Frontal cortex (tissue), 3 donors: ENCODE measurements at regions not wholly inside any gene's neighbourhood (a gene's known extent, or its start where the extent isn't known, plus 50 kb on each side); places are given as distances from the start of the nearest gene placed in this dataset.
A peak's percentile ranks its signal among the peaks of the same experiment; 100 is the strongest.
"Not testable (repeated sequence)": the region's sequence is repeated elsewhere in the genome, so short reads cannot be mapped to it uniquely, and the experiment has no call there.

ENCODE experiments used
- DNase-seq, 2 donors: peaks; one replicate each; pipeline ENCODE4 v3.0.0; 2012; ENCODE audit warnings: low spot score in 2 of 2
- FAIRE-seq: peaks from 2 replicates; lab custom pipeline; 2012; peaks lifted over from hg19 to GRCh38; lab: Jason Lieb, UNC
- donor health status: control.
- donor health status: control.
- donor health status: control.

DNA sequence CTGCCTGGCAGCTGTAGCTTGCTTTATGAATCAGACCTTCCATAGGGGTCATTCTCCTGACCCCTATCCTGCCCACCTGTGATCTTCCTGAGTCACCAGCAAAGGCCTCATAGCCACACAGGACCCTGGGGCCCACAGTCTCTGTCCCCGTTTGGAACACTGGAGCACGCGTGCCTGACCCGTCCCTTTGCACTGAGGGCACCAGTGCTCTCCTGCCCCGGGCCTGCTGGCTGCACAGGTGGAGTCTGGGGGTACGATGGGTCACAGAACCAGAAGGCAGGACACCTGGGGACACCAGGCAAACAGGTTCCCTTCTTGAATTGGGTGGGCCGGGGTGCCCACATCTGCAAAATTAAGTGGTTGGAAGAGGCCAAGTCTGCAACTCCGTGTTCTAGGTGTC lies 97.2 kb downstream of the CPZ start:
- DNase-seq (no peak), FAIRE-seq (no peak)

DNA sequence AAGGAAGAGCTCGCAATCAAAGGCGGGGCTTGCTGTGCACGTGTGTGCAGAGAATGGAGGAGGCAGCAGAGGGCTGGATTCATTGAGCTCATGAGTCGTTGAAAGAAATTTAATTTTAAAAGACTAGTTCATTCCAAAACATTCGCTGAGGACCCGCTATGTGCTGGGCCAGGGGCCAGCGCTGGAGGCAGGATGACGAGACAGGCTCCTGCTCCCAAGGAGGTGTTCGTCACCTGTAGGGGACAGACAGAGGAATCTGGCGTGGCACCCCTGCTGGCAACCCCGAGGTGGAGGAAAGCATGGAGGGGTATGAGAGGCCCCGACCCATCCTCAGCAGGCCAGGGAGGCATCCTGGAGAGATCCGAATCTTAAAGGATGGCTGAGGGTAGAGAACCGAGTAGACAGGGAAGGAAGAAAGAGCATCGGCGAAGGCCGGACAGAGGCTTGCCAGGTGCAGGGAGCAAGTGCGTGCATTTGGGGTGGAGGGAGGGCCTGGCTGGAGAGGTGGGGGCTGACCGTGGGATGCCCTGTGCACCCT lies 96.4 kb downstream of the CPZ start:
- FAIRE-seq = no peak
- no peak for DNase-seq

DNA sequence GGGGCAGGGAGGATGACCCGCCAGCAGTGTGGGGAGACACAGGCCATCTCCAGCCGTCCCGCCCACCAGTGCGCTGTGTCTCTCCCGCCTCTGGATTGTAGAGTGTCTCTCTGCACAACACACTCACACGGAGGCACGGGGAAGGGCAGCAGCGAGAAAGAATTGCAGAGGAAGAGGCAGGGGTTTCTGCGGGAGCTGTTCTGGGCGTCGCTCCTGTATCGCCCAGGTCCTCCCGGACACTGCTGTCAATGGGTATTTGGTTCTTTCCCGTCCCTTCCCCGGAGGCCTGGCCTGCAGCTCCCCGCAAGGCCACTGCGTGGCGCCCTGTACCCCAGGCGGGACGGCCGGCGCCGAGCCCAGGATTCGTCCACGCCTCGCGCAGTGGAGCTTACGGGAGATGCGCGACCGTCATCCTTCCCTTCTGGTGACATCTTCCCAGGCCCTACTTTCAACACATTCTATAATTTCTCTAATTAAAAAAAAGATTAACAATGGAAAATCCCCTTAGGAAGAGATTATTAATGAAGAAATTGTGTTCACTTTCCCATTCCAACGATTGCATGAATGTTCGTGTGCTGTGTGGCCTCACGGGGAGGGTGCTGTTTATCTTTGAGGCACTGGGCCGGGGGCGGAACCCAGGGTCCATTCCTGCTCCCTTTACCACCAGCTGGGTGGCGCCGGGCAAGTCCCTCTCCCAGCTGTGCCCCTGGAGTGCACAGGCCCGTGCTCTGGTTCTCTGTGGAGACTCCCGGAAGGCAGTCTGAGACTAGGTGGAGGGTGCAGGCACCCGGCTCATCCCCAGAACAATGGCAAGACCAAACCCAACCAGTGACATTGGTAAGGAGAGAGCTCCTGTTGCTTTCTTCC lies 95.7 kb downstream of the CPZ start:
- DNase-seq (peak in 1 of 2 donors; percentile 69), FAIRE-seq (no peak)

DNA sequence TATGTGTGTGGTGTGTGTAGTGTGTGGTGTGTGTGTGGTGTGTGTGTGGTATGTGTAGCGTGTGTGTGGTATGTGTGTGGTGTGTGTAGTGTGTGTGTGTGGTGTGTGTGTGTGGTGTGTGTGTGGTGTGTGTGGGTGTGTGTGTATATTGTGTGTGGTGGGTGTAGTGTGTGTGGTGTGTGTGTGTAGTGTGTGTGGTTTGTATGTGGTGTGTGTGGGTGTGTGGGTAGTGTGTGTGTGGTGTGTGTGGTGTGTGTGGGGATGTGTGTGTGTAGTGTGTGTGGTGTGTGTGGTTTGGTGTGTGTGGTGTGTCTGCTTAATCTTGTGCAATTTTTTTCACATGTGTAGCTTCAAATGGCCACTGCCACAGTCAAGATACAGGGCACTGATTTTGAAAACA lies 94.5 kb downstream of the CPZ start:
- DNase-seq (no peak), FAIRE-seq (no peak)

DNA sequence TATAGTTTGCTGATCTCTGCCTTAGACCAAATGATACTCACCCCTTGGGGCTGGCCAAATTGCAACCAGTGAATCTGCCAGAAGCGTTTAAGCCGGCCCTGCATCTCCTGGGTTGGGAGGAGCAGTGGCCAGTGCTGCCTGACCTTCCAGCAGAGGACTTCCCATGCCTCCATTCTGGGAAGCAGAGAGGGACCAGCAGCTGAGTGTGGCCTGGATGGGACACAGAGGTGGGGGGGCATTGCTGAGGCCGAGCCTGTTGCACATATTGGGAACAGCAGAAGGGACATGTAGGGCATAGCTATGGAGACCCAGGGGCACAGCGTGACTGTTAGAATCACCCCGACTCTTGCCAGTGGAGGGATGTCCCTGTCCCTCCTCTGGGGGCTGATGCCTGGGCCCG lies 93.3 kb downstream of the CPZ start:
- DNase-seq (no peak), FAIRE-seq (no peak)

DNA sequence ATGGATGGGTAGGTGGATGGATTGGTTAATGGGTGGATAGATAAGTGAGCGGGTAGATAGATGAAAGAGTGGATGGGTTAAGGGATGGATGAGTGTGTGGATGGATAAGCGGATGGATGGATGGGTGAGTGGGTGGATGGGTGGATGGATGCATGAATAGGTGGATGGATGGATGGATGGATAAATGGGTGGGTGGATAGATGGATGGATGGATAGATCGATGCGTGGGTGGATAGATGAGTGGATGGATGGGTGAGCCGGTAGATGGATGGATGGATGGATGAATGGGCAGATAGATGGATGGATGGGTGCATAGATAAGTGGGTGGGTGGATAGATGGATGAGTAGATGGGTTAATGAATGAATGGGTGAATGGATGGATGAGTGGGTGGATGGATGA lies 90.9 kb downstream of the CPZ start:
- no peak for FAIRE-seq
- no peak for DNase-seq

DNA sequence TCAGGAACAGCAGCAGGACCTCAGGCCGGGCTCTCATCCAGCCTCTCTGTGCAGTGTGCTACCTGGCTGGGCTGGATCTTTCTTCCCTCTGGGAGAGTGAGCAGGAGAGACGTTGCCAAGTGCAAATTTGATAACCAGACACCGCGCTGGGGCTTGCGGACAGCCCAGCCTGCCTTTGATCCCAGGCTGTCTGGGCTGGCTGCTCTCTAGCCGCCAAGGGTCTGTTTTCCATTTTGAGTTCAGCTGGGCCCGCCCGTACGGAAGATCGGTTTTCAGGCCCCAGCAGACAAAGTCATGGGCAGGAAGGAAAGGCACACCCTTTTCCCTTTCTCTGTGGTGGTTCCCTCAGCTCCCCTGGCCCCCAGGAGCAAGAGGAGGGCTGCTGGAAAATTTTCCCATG lies 90.2 kb downstream of the CPZ start:
- FAIRE-seq = no peak

DNA sequence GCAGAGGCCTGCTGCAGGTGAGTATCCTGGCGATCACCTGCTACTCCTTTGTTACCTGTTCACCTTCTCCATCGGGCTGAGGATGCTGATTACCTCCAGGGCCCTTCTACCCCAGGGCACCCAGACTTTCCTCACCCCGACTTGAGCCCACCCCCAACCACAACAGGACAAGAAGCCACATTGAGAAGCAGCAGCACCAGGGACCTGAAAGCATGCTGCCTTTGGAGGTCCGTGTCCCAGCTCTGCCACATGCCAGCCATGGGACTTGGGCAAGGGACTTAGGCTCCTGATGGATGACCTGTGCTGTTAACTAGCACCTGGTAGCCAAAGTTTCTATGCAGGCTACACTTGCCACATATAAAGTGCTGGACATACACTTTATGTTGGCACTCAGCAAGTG lies 89.7 kb downstream of the CPZ start:
- FAIRE-seq (no peak), DNase-seq (no peak)

More for the DNA sequence above, 90.2 kb downstream of the CPZ start:
- DNase-seq = no peak

DNA sequence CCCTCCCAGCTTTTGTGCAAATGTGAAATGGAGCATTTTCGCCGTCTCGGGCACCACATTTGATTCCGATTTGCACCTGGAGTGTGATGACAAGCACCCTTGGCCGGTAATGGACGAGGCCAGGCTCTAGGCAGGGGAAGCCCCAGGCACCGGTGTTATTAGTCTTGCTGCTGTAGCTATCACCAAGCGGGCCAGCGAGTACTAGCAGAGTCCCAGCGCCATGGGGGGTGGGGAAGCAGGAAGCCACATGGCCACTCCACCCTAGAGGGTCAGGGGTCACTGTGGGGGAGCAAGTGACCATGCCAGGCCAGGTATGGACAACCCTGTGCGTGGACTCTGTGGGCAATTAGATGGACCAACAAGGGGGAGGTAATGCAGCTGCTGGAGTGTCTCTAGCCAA lies 88.8 kb downstream of the CPZ start:
- no peak for FAIRE-seq
- no peak for DNase-seq

DNA sequence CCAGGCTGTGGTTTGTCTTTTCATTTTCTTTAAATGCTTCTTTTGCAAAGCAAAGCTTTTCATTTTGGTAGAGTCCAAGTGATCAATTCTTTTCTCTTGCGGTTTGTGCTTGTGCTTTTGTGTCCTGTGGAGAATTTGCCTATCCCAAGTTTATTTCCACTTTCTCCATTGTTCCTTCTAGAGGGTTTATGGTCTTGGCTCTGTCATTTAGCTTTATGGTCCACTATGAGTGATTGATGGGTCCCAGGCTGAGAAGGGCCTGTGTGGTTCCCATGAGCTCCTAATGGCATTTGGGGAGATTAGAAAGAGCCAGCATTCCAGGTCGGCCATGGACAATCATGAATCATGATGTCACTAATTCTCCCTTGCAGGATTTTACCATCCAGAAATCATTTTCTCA lies 86.5 kb downstream of the CPZ start:
- DNase-seq (no peak), FAIRE-seq (no peak)

DNA sequence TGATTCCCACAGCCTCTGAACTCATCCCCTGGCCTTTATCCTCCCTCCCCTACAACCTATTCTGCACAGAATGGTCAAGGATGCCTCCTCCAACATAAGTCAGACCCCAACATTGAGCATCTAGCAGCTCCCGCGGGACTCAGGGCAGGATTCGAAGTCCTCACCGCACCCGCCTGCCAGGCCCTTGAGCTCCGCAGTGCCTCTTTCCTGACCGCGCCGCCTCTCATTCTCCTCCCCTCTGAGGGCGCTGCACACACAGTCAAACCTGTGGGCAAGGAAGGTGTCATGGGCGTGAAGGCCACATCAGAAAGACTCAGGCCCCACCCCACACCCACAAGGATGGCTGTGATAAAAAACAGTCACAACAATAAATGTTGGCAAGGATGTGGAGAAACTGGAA lies 84.1 kb downstream of the CPZ start:
- DNase-seq (no peak), FAIRE-seq (no peak)

DNA sequence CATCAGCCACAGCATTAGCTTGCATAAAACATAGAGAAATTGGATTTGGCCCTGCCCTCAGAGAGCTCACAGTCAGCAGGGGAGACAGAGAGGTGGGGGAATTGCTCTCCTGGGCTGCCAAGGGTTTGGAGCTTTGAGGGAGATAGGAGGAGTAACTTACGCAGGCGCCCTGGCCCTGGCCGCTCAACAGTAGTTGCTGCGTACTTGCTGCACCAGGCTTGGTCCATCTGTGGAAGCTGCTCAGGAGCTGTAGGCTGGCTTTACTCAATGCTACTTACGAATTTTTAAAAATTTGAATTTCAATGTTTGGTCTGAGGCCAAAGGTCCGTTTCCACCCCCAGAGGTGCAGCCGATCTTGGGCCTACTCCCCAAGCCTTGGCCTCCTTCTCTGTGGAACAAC lies 83.3 kb downstream of the CPZ start:
- DNase-seq (no peak), FAIRE-seq (no peak)

DNA sequence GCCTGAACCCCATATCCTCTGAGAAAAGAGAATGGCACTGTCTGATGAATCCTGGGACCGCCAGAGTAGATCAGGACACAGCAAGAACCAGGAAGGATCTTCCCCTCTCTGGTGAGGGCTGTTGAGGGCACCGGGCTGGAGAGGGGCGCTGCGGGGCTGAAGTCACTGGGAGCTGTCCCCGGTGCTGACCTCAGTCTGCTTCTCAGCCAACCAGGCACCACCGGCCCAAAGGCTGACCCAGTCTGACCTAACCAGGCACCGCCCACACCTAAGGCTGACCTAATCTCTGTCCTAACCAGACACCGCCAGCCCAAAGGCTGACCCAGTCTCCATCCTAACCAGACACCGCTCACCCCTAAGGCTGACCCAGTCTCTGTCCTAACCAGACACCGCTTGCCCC lies 82.8 kb downstream of the CPZ start:
- no peak for FAIRE-seq
- DNase-seq = no peak

DNA sequence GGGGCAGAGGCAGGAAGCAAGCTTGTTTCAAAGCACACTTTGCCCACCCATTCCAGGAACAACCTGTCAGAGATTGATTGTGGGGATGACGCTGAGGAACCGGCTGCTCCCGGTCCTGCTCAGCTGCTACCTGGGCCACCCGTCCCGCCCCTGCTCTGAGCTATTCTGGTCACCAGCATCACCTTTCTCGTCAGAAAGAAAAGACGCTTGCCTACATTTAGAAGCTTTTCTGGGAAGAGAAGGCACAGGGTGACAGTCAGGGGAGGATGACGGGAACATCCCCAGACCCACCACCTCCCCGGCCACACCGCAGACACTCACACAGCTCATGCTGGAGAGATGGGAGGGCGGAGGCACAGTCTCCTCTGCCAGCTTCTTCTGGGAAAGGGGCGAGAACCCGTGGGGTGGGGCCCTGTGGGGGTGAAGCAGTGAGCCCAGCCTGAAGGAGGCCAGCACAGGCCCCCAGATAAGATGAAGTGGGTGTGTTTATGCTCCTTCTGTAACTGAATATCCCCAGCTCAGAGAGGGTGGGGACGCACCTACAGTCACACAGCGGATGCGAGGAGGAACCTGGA lies 81.8 kb downstream of the CPZ start:
- no peak for DNase-seq
- no peak for FAIRE-seq

DNA sequence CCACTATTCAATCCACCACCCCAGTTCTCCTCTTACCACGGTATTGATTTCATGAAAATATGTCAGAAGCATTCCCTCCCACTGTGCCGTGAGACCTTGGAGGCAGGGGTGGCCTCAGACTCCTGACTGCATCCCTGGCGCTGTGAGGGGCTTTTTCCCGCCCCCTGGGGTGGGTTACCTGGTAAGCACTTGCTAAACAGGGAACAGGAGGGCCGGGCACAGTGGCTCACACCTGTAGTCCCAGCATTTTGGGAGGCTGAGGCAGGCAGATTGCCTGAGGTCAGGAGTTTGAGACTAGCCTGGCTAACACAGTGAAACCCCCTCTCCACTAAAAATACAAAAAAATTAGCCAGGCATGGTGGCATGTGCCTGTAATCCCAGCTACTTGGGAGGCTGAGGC lies 80.5 kb downstream of the CPZ start:
- not testable (repeated sequence) for DNase-seq, FAIRE-seq

DNA sequence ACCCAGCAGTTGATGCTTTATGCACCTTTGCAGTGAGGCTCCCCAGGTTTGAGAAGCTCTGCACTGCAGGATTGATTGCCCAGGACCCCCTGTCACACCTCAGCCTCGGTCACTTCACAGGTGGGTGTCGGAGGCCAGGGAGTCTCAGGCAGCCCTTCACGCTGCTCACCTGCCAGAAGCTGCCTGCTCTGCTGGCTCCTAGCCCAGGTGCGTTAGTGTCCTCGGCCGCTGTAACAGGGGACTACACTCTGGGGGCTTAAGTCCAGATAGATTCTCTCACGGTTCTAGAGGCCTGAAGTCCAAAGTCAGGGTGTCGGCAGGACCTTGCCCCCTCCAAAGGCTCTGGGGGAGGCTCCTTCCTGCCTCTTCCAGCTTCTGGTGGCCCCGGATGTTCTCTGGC lies 79.9 kb downstream of the CPZ start:
- DNase-seq = no peak
- FAIRE-seq = no peak

DNA sequence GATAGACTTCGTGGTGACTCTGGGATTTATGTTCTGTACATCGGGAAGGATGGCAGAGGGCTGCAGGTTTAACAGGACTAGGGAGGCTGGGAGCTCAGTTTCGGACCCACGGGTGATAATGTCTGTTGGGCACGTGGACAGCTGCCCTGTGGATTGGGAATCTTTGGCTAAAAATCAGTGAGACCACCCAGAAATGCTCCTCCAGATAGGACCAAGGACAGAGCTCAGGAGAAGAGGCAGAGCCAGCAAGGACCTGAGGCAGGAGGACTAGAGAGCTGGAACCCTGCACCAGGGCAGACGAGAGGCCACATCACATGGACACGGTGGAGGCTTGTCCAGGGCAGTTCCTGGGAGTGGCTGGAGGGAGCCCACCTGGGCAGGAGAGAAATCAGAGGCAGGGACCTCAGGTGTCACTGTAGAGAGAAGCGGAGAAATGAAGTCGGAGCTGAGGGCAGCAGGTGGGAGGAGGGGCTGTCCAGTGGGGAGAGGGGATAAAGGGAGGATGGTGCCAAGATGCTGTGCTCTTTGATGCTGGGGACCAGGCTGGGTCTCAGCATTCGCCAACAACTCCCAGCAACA lies 79.2 kb downstream of the CPZ start:
- FAIRE-seq = no peak
- DNase-seq = no peak
